Kidney (tissue), 13 donors: ENCODE measurements at regions not wholly inside any gene's neighbourhood (a gene's known extent, or its start where the extent isn't known, plus 50 kb on each side); places are given as distances from the start of the nearest gene placed in this dataset.

Experiments
- DNase-seq, 5 donors: peaks; one replicate each; pipeline ENCODE4 v3.0.0-alpha.2; 2013 to 2020
- FAIRE-seq: peaks from 2 replicates; lab custom pipeline; 2012; peaks lifted over from hg19 to GRCh38; lab: Jason Lieb, UNC
- H3K27ac ChIP-seq, 2 donors: one replicate each; pipeline ENCODE4 v1.7.0; 2013; ENCODE audit warnings: low read depth in 2 of 2, low read length in 2 of 2, inconsistent platforms in 1 of 2
- H3K27me3 ChIP-seq: one replicate; pipeline ENCODE4 v1.7.1; 2013; ENCODE audit warnings: low read length, inconsistent platforms; ENCODE audit not compliant: control insufficient read depth, insufficient read depth
- H3K36me3 ChIP-seq, 3 donors: one replicate each; pipeline versions ENCODE4 v1.7.0 to v1.7.1; 2013; ENCODE audit warnings: low read length in 3 of 3, control low read depth in 1 of 3, inconsistent platforms in 1 of 3; ENCODE audit not compliant: insufficient read depth in 3 of 3, control insufficient read depth in 2 of 3
- H3K4me1 ChIP-seq, 3 donors: one replicate each; pipeline versions ENCODE4 v1.7.0 to v1.7.1; 2013; ENCODE audit warnings: low read length in 3 of 3, inconsistent platforms in 1 of 3, low read depth in 1 of 3; ENCODE audit not compliant: control insufficient read depth in 2 of 3, insufficient read depth in 2 of 3
- H3K4me3 ChIP-seq, 3 donors: one replicate each; pipeline versions ENCODE4 v1.7.0 to v1.8.1; 2013; ENCODE audit warnings: low read length in 3 of 3, control low read depth in 1 of 3, inconsistent platforms in 1 of 3
- H3K9ac ChIP-seq, 3 donors: one replicate each; pipeline versions ENCODE4 v1.7.0 to v1.7.1; 2013; ENCODE audit warnings: low read length in 3 of 3, control low read depth in 1 of 3, inconsistent platforms in 1 of 3
- H3K9me3 ChIP-seq, 3 donors: one replicate each; pipeline versions ENCODE4 v1.7.0 to v1.7.1; 2013; ENCODE audit warnings: low read length in 3 of 3, control low read depth in 1 of 3, inconsistent platforms in 1 of 3; ENCODE audit not compliant: control insufficient read depth in 2 of 3, insufficient read depth in 1 of 3
- CTCF ChIP-seq: IDR thresholded peaks from 3 replicates; pipeline ENCODE4 v1.5.1; 2012; ENCODE audit warnings: mild to moderate bottlenecking, moderate library complexity, borderline replicate concordance; ENCODE audit not compliant: insufficient read depth; ENCODE audit errors: extremely low read depth
- intact Hi-C: fragments of 100-400 bp; cut with DNase I; formaldehyde crosslinking; loops from one replicate; pipeline ENCODE4 v1.11.1; 2022
- donor health status: control.
- donor health status: control.
- donor health status: control.
- donor health status: control.
- donor health status: control.
- donor health status: DM: yes; HTN: yes; CAD: no.
- donor health status: Normal renal cell carcinoma (clear cell type).

DNA sequence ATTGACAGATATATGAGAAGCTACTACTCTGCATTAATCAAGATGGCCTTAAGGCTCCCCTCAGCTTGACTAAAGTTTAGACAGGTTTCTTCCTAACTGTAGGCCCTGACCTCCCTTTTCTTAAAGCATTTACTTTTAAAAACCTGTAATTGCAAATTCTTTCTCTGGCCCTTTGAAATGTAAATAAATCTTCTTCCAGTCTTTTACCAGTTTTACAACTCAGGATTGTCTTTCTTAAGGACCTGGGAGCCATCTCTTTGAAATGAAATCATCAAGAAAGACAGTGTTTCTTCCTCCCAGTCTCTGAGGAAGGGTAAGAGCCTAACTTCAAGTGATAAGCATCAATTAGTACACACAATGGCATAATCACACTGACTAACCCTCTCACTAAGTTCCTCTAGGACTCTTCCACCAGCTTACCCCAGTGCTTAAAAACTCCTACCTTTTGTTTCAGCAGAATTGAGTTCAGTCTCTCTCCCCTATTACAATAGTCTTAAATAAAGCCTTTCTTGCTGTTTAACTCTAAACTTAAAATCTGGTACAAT, 58.7 kb upstream of the CDH20 start:
- DNase-seq = no peak

DNA sequence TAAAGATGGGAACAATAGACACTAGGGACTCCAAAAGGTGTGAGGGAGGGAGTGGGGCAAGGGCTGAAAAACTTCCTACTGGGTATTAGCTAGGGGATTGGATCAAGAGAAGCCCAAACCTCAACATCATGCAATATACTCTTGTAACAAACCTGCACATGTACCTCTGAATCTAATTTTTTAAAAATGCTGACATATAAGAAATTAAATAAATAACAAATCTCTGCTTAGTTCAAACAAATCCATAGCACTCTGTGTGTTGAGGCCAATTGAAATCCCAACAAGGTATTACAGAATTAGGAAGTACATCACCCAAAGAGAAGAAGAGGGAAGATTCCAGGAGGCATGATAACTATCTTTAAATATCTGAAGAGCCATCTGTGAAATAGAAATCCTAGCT, 55.4 kb upstream of the CDH20 start:
- H3K4me3 ChIP-seq = no peak overlapping the region
- FAIRE-seq = no peak
- intact Hi-C loops = no loop called here
- no peak overlapping the region for H3K9ac ChIP-seq
- no peaks in the 10 kb centered on the region for H3K36me3 ChIP-seq
- no peak overlapping the region for H3K27ac ChIP-seq
- H3K9me3 ChIP-seq = peaks cover 0 to 8% (median 0%) of the 10 kb centered on the region in 3 donors
- DNase-seq = no peak
- no peaks in the 10 kb centered on the region for H3K27me3 ChIP-seq
- no peaks in the 10 kb centered on the region for H3K4me1 ChIP-seq
- TF ChIP-seq CTCF = no peak

More for the DNA sequence above, 58.7 kb upstream of the CDH20 start:
- Histone ChIP-seq H3K36me3 (no peaks in the 10 kb centered on the region), H3K9me3 (no peaks in the 10 kb centered on the region), H3K27ac (no peak overlapping the region), H3K9ac (no peak overlapping the region), H3K27me3 (no peaks in the 10 kb centered on the region), H3K4me3 (no peak overlapping the region), H3K4me1 (no peaks in the 10 kb centered on the region)
- FAIRE-seq = no peak
- no peak for TF ChIP-seq CTCF
- intact Hi-C loops = no loop called here

DNA sequence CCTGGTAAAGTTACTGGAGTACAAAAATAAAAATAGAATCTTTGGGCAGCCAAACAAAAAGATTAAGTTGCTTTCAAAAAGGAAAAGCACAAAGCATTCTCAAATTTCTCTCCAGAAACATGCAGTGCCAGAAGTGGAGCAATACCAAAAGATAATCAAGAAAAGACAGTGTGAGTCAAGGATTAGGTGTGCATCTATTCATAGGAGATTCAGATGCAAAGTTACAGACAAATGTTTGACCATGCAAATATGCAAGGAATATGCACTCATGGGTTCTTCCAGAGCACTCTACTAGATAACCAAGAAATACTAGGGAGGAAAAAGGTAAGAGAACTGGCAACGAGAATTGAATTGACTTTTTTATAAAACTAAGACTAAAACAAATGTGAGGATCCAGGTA, 51.8 kb upstream of the CDH20 start:
- no peak for TF ChIP-seq CTCF
- intact Hi-C loops = no loop called here
- no peak overlapping the region for H3K4me3 ChIP-seq

GRCh38 chr18:61282926-61283325, 50.3 kb upstream of the CDH20 start:
- Histone ChIP-seq H3K9me3 (peaks cover 0 to 8% (median 0%) of the 10 kb centered on the region in 3 donors), H3K27me3 (no peaks in the 10 kb centered on the region), H3K9ac (no peak overlapping the region), H3K4me1 (no peaks in the 10 kb centered on the region), H3K27ac (no peak overlapping the region), H3K36me3 (no peaks in the 10 kb centered on the region), H3K4me3 (no peak overlapping the region)
- no peak for TF ChIP-seq CTCF
- intact Hi-C loops = no loop called here
- no peak for DNase-seq
- FAIRE-seq = no peak

More for the DNA sequence above, 51.8 kb upstream of the CDH20 start:
- FAIRE-seq (no peak), DNase-seq (no peak)
- Histone ChIP-seq H3K36me3 (no peaks in the 10 kb centered on the region), H3K9ac (no peak overlapping the region), H3K27me3 (no peaks in the 10 kb centered on the region), H3K9me3 (peaks cover 0 to 8% (median 0%) of the 10 kb centered on the region in 3 donors), H3K27ac (no peak overlapping the region), H3K4me1 (no peaks in the 10 kb centered on the region)
